ENCODE measurements at regions not wholly inside any gene's neighbourhood (a gene's known extent, or its start where the extent isn't known, plus 50 kb on each side); places are given as distances from the start of the nearest gene placed in this dataset. TPM values are rescaled to one million over a fixed set of nuclear protein-coding genes. Genes with fewer than 3 reads are reported as not detected.

DNA sequence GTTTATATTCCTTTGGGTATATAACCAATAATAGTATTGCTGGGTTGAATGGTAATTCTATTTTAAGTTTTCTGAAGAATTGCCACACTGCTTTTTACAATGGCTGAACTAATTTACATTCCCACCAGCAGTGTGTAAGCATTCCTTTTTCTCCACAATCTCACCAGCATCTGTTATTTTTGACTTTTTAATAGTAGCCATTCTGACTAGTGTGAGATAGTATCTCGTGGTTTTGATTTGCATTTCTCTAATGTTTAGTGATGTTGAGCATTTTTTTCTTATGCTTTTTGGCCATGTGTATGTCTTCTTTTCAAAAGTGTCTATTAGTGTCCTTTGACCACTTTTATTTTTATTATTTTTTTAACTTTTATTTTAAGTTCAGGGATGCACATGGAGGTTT is 275.3 kb downstream of the METTL15 start:
- Histone ChIP-seq H3K4me3 (replicated peaks; ENCODE audit: insufficient read depth, low read length) (no peak overlapping the region), H3K27me3 (ENCODE audit: insufficient read depth, poor library complexity, severe bottlenecking) (no peaks in the 10 kb centered on the region), H3K27ac (replicated peaks) (no peak overlapping the region)
- TF ChIP-seq POLR2AphosphoS5 (IDR thresholded peaks at IDR 0.05; ENCODE audit: low read depth) (no peak), GABPA (IDR thresholded peaks at IDR 0.05; ENCODE audit: low read depth) (no peak), SPI1 (IDR thresholded peaks at IDR 0.05; ENCODE audit: borderline replicate concordance, low read depth) (no peak)
- TF ChIP-seq, protein P1, sequence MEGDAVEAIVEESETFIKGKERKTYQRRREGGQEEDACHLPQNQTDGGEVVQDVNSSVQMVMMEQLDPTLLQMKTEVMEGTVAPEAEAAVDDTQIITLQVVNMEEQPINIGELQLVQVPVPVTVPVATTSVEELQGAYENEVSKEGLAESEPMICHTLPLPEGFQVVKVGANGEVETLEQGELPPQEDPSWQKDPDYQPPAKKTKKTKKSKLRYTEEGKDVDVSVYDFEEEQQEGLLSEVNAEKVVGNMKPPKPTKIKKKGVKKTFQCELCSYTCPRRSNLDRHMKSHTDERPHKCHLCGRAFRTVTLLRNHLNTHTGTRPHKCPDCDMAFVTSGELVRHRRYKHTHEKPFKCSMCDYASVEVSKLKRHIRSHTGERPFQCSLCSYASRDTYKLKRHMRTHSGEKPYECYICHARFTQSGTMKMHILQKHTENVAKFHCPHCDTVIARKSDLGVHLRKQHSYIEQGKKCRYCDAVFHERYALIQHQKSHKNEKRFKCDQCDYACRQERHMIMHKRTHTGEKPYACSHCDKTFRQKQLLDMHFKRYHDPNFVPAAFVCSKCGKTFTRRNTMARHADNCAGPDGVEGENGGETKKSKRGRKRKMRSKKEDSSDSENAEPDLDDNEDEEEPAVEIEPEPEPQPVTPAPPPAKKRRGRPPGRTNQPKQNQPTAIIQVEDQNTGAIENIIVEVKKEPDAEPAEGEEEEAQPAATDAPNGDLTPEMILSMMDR (IDR thresholded peaks at IDR 0.05; ENCODE audit: insufficient read depth, low read length): no peak
- TF ChIP-seq, protein P2, sequence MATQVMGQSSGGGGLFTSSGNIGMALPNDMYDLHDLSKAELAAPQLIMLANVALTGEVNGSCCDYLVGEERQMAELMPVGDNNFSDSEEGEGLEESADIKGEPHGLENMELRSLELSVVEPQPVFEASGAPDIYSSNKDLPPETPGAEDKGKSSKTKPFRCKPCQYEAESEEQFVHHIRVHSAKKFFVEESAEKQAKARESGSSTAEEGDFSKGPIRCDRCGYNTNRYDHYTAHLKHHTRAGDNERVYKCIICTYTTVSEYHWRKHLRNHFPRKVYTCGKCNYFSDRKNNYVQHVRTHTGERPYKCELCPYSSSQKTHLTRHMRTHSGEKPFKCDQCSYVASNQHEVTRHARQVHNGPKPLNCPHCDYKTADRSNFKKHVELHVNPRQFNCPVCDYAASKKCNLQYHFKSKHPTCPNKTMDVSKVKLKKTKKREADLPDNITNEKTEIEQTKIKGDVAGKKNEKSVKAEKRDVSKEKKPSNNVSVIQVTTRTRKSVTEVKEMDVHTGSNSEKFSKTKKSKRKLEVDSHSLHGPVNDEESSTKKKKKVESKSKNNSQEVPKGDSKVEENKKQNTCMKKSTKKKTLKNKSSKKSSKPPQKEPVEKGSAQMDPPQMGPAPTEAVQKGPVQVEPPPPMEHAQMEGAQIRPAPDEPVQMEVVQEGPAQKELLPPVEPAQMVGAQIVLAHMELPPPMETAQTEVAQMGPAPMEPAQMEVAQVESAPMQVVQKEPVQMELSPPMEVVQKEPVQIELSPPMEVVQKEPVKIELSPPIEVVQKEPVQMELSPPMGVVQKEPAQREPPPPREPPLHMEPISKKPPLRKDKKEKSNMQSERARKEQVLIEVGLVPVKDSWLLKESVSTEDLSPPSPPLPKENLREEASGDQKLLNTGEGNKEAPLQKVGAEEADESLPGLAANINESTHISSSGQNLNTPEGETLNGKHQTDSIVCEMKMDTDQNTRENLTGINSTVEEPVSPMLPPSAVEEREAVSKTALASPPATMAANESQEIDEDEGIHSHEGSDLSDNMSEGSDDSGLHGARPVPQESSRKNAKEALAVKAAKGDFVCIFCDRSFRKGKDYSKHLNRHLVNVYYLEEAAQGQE (IDR thresholded peaks at IDR 0.05; ENCODE audit: insufficient replicate concordance, low read depth): no peak
- no peak for DNase-seq (ENCODE audit: low read depth in 1 of 2, low spot score in 1 of 2)

Small RNA genes lying in the stretch of these regions (microRNA-seq; reads per million reads assigned to microRNA genes)
- gene MIR8068: not detected

Measured in HL-60 (cell line).